Liver (tissue), 8 donors: ENCODE measurements at regions not wholly inside any gene's neighbourhood (a gene's known extent, or its start where the extent isn't known, plus 50 kb on each side); places are given as distances from the start of the nearest gene placed in this dataset.

Experiments
- DNase-seq: peaks from one replicate; pipeline ENCODE4 v3.0.0-alpha.2; 2017; ENCODE audit warnings: low spot score
- H3K27ac ChIP-seq, 2 donors: one replicate each; pipeline ENCODE4 v1.7.0; 2013; ENCODE audit warnings: inconsistent platforms in 2 of 2, low read length in 2 of 2, control low read depth in 1 of 2, low read depth in 1 of 2, mild to moderate bottlenecking in 1 of 2
- H3K27me3 ChIP-seq, 4 donors: one replicate each; pipeline versions ENCODE4 v1.6.1 to v1.7.0; 2013; ENCODE audit warnings: low read length in 3 of 4, inconsistent platforms in 1 of 4, mild to moderate bottlenecking in 1 of 4, moderate library complexity in 1 of 4; ENCODE audit not compliant: control insufficient read depth in 4 of 4, insufficient read depth in 4 of 4
- H3K36me3 ChIP-seq, 4 donors: one replicate each; pipeline versions ENCODE4 v1.6.1 to v1.7.0; 2013; ENCODE audit warnings: low read length in 3 of 4, mild to moderate bottlenecking in 3 of 4, low read depth in 1 of 4, moderate library complexity in 1 of 4; ENCODE audit not compliant: control insufficient read depth in 4 of 4, insufficient read depth in 3 of 4
- H3K4me1 ChIP-seq, 4 donors: one replicate each; pipeline versions ENCODE4 v1.6.1 to v1.7.0; 2013; ENCODE audit warnings: low read length in 3 of 4, mild to moderate bottlenecking in 3 of 4, moderate library complexity in 1 of 4; ENCODE audit not compliant: control insufficient read depth in 4 of 4, insufficient read depth in 4 of 4
- H3K4me3 ChIP-seq, 3 donors: one replicate each; pipeline versions ENCODE4 v1.6.1 to v1.7.0; 2013; ENCODE audit warnings: low read length in 3 of 3, control low read depth in 1 of 3, low read depth in 1 of 3, mild to moderate bottlenecking in 1 of 3
- H3K9ac ChIP-seq, 2 donors: one replicate each; pipeline ENCODE4 v1.7.0; 2013; ENCODE audit warnings: low read length in 2 of 2, mild to moderate bottlenecking in 2 of 2, moderate library complexity in 2 of 2, control low read depth in 1 of 2, low read depth in 1 of 2
- H3K9me3 ChIP-seq, 4 donors: one replicate each; pipeline versions ENCODE4 v1.6.1 to v1.7.0; 2013; ENCODE audit warnings: low read length in 3 of 4; ENCODE audit not compliant: control insufficient read depth in 4 of 4
- EGR1 ChIP-seq, 2 donors: IDR thresholded peaks; 2 replicates each; pipeline ENCODE4 v1.6.1; 2016 to 2018; ENCODE audit warnings: antibody characterized with exemption in 2 of 2, low read depth in 2 of 2
- FOXA1 ChIP-seq: IDR thresholded peaks from 2 replicates; pipeline ENCODE4 v1.6.1; 2016; ENCODE audit warnings: antibody characterized with exemption
- FOXA2 ChIP-seq: IDR thresholded peaks from 2 replicates; pipeline ENCODE4 v1.6.1; 2016; ENCODE audit warnings: antibody characterized with exemption
- GABPA ChIP-seq, 2 donors: IDR thresholded peaks in 1 of 2; conservative IDR thresholded peaks in 1 of 2; 2 replicates each; pipeline ENCODE4 v1.6.1; 2016; ENCODE audit warnings: antibody characterized with exemption in 2 of 2, mild to moderate bottlenecking in 1 of 2, moderate library complexity in 1 of 2
- HNF4A ChIP-seq, 2 donors: conservative IDR thresholded peaks; 2 replicates each; pipeline ENCODE4 v1.6.1; 2016; ENCODE audit warnings: antibody characterized with exemption in 2 of 2, mild to moderate bottlenecking in 2 of 2
- HNF4G ChIP-seq: IDR thresholded peaks from 2 replicates; pipeline ENCODE4 v1.6.1; 2016; ENCODE audit warnings: antibody characterized with exemption
- JUND ChIP-seq, 2 donors: IDR thresholded peaks; 2 replicates each; pipeline ENCODE4 v1.6.1; 2016; ENCODE audit warnings: antibody characterized with exemption in 2 of 2
- NR2F2 ChIP-seq: IDR thresholded peaks from 2 replicates; pipeline ENCODE4 v1.6.1; 2016; ENCODE audit warnings: antibody characterized with exemption
- RAD21 ChIP-seq, 2 donors: IDR thresholded peaks; 2 replicates each; pipeline ENCODE4 v1.6.1; 2016; ENCODE audit warnings: antibody characterized with exemption in 2 of 2, mild to moderate bottlenecking in 2 of 2
- RXRA ChIP-seq, 2 donors: IDR thresholded peaks; 2 replicates each; pipeline ENCODE4 v1.6.1; 2017 to 2018; ENCODE audit warnings: antibody characterized with exemption in 2 of 2, mild to moderate bottlenecking in 1 of 2
- SP1 ChIP-seq: IDR thresholded peaks from 2 replicates; pipeline ENCODE4 v1.6.1; 2018; ENCODE audit warnings: antibody characterized with exemption, mild to moderate bottlenecking
- TAF1 ChIP-seq: conservative IDR thresholded peaks from 2 replicates; pipeline ENCODE4 v1.6.1; 2016; ENCODE audit warnings: antibody characterized with exemption, mild to moderate bottlenecking
- YY1 ChIP-seq: IDR thresholded peaks from 2 replicates; pipeline ENCODE4 v1.6.1; 2016; ENCODE audit warnings: antibody characterized with exemption, mild to moderate bottlenecking
- WGBS: extraction: QIAGEN DNeasy Blood & Tissue Kit; methylation state at CpG from one replicate; pipeline ENCODE4 v1.1.7; 2013; 5-methylcytosine and 5-hydroxymethylcytosine counted together
- TF ChIP-seq, protein P1 (sequence below): IDR thresholded peaks from 2 replicates; pipeline ENCODE4 v1.6.1; 2016; ENCODE audit warnings: antibody characterized with exemption
- TF ChIP-seq, protein P2 (sequence below): IDR thresholded peaks from 2 replicates; pipeline ENCODE4 v1.6.1; 2016; ENCODE audit warnings: antibody characterized with exemption
- TF ChIP-seq, protein P3 (sequence below): IDR thresholded peaks from 2 replicates; pipeline ENCODE4 v1.6.1; 2016; ENCODE audit warnings: antibody characterized with exemption
- TF ChIP-seq, protein P4 (sequence below): IDR thresholded peaks from 2 replicates; pipeline ENCODE4 v1.6.1; 2016; ENCODE audit warnings: antibody characterized with exemption, mild to moderate bottlenecking
- TF ChIP-seq, protein P5 (sequence below): fragments of 150-350 bp; IDR thresholded peaks from 2 replicates; pipeline ENCODE4 v1.5.1; 2017; ENCODE audit warnings: improper control_type of control experiment, low read depth, low read length; ENCODE audit not compliant: missing input control
- donor health status: healthy.
- donor health status: healthy.
- donor health status: healthy.
- donor health status: healthy.
- donor health status: healthy.

DNA sequence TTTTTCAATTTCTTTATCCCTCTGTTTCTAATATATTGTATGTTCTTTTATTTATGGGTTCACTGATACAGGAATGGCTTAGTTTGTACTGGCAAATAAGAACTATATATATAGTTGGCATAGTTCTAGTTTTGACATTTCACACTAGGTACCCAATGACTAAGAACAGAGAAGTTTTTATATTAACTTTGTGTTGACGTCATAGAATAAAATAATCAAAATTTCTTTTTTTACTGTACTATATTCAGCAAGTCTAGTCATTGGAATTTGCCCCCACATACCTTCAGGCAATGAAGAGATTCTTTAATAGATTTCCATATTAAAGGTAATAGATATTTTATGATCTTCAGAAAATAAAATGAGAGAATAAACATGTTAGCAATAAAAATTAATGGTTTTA is 713.2 kb downstream of the NOVA1 start:
- H3K36me3 ChIP-seq: no peaks in the 10 kb centered on the region
- DNase-seq: no peak
- no peak overlapping the region for H3K27ac ChIP-seq
- no peak overlapping the region for H3K4me3 ChIP-seq
- TF ChIP-seq, protein P1, sequence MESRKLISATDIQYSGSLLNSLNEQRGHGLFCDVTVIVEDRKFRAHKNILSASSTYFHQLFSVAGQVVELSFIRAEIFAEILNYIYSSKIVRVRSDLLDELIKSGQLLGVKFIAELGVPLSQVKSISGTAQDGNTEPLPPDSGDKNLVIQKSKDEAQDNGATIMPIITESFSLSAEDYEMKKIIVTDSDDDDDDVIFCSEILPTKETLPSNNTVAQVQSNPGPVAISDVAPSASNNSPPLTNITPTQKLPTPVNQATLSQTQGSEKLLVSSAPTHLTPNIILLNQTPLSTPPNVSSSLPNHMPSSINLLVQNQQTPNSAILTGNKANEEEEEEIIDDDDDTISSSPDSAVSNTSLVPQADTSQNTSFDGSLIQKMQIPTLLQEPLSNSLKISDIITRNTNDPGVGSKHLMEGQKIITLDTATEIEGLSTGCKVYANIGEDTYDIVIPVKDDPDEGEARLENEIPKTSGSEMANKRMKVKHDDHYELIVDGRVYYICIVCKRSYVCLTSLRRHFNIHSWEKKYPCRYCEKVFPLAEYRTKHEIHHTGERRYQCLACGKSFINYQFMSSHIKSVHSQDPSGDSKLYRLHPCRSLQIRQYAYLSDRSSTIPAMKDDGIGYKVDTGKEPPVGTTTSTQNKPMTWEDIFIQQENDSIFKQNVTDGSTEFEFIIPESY: no peak
- TF ChIP-seq TAF1 (no peak), NR2F2 (no peak)
- no peaks in the 10 kb centered on the region for H3K9me3 ChIP-seq
- H3K9ac ChIP-seq: no peak overlapping the region
- H3K4me1 ChIP-seq: no peaks in the 10 kb centered on the region
- H3K27me3 ChIP-seq: no peaks in the 10 kb centered on the region
- 86% methylated on average over 1 of the region's 1 CpG for WGBS

DNA sequence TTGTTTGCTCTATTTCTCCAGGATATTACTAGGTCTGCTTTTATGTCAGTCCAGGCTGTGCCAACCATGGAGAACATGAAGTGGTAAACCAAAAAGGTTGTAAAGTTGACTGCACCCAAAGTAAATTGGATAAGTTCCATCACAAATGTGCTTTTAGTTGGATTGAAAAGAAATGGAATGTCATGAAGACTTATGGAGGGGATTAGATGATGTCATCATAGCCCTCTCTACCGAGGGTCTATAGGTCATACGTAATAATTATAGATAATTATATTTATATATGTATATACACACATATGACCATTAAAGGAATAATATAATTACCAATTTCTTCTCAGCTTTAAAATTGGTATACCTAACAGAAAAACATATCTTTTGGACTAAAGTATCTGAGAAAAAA is 714.9 kb downstream of the NOVA1 start:
- H3K4me3 ChIP-seq: no peak overlapping the region
- no peaks in the 10 kb centered on the region for H3K9me3 ChIP-seq
- no peak overlapping the region for H3K27ac ChIP-seq
- H3K9ac ChIP-seq: no peak overlapping the region
- TF ChIP-seq RXRA (IDR thresholded peaks at IDR 0.05) (no peak), HNF4A (conservative IDR thresholded peaks at IDR 0.05) (no peak), FOXA2 (no peak), NR2F2 (no peak), EGR1 (IDR thresholded peaks at IDR 0.05; ENCODE audit: low read depth in 2 of 2) (no peak), FOXA1 (no peak), TAF1 (no peak), HNF4G (no peak), GABPA (IDR thresholded peaks at IDR 0.05 in 1 of 2, conservative IDR thresholded peaks at IDR 0.05 in 1 of 2) (no peak), RAD21 (IDR thresholded peaks at IDR 0.05) (no peak), SP1 (no peak), JUND (IDR thresholded peaks at IDR 0.05) (no peak), YY1 (no peak)
- TF ChIP-seq, protein P2, sequence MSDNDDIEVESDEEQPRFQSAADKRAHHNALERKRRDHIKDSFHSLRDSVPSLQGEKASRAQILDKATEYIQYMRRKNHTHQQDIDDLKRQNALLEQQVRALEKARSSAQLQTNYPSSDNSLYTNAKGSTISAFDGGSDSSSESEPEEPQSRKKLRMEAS: no peak
- TF ChIP-seq, protein P3, sequence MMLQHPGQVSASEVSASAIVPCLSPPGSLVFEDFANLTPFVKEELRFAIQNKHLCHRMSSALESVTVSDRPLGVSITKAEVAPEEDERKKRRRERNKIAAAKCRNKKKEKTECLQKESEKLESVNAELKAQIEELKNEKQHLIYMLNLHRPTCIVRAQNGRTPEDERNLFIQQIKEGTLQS: no peak
- TF ChIP-seq, protein P4, sequence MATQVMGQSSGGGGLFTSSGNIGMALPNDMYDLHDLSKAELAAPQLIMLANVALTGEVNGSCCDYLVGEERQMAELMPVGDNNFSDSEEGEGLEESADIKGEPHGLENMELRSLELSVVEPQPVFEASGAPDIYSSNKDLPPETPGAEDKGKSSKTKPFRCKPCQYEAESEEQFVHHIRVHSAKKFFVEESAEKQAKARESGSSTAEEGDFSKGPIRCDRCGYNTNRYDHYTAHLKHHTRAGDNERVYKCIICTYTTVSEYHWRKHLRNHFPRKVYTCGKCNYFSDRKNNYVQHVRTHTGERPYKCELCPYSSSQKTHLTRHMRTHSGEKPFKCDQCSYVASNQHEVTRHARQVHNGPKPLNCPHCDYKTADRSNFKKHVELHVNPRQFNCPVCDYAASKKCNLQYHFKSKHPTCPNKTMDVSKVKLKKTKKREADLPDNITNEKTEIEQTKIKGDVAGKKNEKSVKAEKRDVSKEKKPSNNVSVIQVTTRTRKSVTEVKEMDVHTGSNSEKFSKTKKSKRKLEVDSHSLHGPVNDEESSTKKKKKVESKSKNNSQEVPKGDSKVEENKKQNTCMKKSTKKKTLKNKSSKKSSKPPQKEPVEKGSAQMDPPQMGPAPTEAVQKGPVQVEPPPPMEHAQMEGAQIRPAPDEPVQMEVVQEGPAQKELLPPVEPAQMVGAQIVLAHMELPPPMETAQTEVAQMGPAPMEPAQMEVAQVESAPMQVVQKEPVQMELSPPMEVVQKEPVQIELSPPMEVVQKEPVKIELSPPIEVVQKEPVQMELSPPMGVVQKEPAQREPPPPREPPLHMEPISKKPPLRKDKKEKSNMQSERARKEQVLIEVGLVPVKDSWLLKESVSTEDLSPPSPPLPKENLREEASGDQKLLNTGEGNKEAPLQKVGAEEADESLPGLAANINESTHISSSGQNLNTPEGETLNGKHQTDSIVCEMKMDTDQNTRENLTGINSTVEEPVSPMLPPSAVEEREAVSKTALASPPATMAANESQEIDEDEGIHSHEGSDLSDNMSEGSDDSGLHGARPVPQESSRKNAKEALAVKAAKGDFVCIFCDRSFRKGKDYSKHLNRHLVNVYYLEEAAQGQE: no peak
- TF ChIP-seq, protein P5, sequence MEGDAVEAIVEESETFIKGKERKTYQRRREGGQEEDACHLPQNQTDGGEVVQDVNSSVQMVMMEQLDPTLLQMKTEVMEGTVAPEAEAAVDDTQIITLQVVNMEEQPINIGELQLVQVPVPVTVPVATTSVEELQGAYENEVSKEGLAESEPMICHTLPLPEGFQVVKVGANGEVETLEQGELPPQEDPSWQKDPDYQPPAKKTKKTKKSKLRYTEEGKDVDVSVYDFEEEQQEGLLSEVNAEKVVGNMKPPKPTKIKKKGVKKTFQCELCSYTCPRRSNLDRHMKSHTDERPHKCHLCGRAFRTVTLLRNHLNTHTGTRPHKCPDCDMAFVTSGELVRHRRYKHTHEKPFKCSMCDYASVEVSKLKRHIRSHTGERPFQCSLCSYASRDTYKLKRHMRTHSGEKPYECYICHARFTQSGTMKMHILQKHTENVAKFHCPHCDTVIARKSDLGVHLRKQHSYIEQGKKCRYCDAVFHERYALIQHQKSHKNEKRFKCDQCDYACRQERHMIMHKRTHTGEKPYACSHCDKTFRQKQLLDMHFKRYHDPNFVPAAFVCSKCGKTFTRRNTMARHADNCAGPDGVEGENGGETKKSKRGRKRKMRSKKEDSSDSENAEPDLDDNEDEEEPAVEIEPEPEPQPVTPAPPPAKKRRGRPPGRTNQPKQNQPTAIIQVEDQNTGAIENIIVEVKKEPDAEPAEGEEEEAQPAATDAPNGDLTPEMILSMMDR: no peak
- 75% methylated on average over 2 of the region's 2 CpGs for WGBS
- DNase-seq: no peak
- no peaks in the 10 kb centered on the region for H3K36me3 ChIP-seq
- no peaks in the 10 kb centered on the region for H3K27me3 ChIP-seq
- no peaks in the 10 kb centered on the region for H3K4me1 ChIP-seq
